ENCODE measurements at regions not wholly inside any gene's neighbourhood (a gene's known extent, or its start where the extent isn't known, plus 50 kb on each side); places are given as distances from the start of the nearest gene placed in this dataset.

DNA sequence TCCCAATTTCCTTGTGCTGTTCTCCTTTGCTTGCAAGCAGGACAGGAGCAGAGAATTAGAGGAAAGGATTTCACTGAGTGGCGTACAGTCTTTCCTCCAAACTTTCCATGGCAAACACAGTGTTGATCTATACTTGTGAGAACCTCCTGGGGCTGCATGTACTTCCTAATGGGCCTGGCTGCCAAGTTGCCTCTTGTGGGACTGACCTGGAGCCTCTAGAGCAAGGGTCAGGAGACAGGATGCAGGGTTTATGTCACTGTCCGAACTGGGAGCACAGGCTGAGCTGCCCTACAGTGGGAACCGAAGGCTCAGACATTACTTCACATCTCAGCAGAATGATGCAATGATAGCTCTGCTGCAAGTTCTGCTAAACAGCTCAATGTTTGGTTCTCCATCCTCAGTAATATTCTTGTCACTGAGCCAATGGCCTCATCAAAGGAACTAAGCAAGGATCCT, 102.3 kb downstream of the ENC1 start:
- no peak overlapping the region for H3K27ac ChIP-seq (ENCODE audit: low read depth, low read length)
- no peak overlapping the region for H3K4me3 ChIP-seq (replicated peaks in 1 of 2; ENCODE audit: low read depth in 1 of 2, low read length in 2 of 2)
- H3K9me2 ChIP-seq (ENCODE audit: insufficient read depth) = no peaks in the 10 kb centered on the region
- ChIA-PET CTCF (no interaction called here), POLR2A (no interaction called here), RAD21 (ENCODE audit: low non-redundant PET in 1 of 2, low total read pairs in 2 of 2, uncharacterized antibody in 2 of 2, unreplicated experiment in 2 of 2) (no interaction called here)
- H3K79me2 ChIP-seq (ENCODE audit: insufficient read depth, low read length) = no peaks in the 10 kb centered on the region
- H3K4me1 ChIP-seq (ENCODE audit: control insufficient read depth in 1 of 2, insufficient read depth in 2 of 2, low read length in 2 of 2) = peaks cover 21 to 22% of the 10 kb centered on the region in 2 experiments
- no peaks in the 10 kb centered on the region for H3K36me3 ChIP-seq (ENCODE audit: control insufficient read depth in 1 of 2, insufficient read depth in 2 of 2, low read length in 2 of 2)
- no peaks in the 10 kb centered on the region for H4K20me1 ChIP-seq (ENCODE audit: insufficient read depth)
- ATAC-seq = no peak
- no peak overlapping the region for H3K9ac ChIP-seq (ENCODE audit: low read length)
- no peak overlapping the region for H3K4me2 ChIP-seq (ENCODE audit: low read length)
- H3K9me3 ChIP-seq (ENCODE audit: control insufficient read depth in 1 of 2, insufficient read depth in 1 of 2, low read depth in 1 of 2, low read length in 2 of 2) = peaks cover 0 to 5% of the 10 kb centered on the region in 2 experiments; a peak in 1 of 4 replicates
- no peak overlapping the region for H2AFZ ChIP-seq (ENCODE audit: low read depth, low read length, poor library complexity, severe bottlenecking)
- intact Hi-C loops (cut with micrococcal nuclease) = no loop called here
- H3K27me3 ChIP-seq (ENCODE audit: insufficient read depth, low read length) = no peaks in the 10 kb centered on the region
- no peak for TF ChIP-seq ELF1 (IDR thresholded peaks at IDR 0.05; ENCODE audit: borderline replicate concordance, low read depth)
- TF ChIP-seq EZH2 (IDR thresholded peaks at IDR 0.05) = no peak
- no peak for TF ChIP-seq POLR2AphosphoS5 (IDR thresholded peaks at IDR 0.05; ENCODE audit: low read depth, low read length)
- TF ChIP-seq, protein P1, sequence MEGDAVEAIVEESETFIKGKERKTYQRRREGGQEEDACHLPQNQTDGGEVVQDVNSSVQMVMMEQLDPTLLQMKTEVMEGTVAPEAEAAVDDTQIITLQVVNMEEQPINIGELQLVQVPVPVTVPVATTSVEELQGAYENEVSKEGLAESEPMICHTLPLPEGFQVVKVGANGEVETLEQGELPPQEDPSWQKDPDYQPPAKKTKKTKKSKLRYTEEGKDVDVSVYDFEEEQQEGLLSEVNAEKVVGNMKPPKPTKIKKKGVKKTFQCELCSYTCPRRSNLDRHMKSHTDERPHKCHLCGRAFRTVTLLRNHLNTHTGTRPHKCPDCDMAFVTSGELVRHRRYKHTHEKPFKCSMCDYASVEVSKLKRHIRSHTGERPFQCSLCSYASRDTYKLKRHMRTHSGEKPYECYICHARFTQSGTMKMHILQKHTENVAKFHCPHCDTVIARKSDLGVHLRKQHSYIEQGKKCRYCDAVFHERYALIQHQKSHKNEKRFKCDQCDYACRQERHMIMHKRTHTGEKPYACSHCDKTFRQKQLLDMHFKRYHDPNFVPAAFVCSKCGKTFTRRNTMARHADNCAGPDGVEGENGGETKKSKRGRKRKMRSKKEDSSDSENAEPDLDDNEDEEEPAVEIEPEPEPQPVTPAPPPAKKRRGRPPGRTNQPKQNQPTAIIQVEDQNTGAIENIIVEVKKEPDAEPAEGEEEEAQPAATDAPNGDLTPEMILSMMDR (IDR thresholded peaks at IDR 0.05 in 2 of 3, conservative IDR thresholded peaks at IDR 0.05 in 1 of 3; ENCODE audit: borderline replicate concordance in 1 of 3, insufficient read depth in 1 of 3, low read depth in 2 of 3, low read length in 2 of 3) = no peak
- TF ChIP-seq TCF7L2 (IDR thresholded peaks at IDR 0.05; ENCODE audit: borderline replicate concordance, extremely low read depth, insufficient read depth, insufficient read length) = no peak
- TF ChIP-seq RAD21 (IDR thresholded peaks at IDR 0.05; ENCODE audit: low read depth) = no peak
- TF ChIP-seq, protein P2, sequence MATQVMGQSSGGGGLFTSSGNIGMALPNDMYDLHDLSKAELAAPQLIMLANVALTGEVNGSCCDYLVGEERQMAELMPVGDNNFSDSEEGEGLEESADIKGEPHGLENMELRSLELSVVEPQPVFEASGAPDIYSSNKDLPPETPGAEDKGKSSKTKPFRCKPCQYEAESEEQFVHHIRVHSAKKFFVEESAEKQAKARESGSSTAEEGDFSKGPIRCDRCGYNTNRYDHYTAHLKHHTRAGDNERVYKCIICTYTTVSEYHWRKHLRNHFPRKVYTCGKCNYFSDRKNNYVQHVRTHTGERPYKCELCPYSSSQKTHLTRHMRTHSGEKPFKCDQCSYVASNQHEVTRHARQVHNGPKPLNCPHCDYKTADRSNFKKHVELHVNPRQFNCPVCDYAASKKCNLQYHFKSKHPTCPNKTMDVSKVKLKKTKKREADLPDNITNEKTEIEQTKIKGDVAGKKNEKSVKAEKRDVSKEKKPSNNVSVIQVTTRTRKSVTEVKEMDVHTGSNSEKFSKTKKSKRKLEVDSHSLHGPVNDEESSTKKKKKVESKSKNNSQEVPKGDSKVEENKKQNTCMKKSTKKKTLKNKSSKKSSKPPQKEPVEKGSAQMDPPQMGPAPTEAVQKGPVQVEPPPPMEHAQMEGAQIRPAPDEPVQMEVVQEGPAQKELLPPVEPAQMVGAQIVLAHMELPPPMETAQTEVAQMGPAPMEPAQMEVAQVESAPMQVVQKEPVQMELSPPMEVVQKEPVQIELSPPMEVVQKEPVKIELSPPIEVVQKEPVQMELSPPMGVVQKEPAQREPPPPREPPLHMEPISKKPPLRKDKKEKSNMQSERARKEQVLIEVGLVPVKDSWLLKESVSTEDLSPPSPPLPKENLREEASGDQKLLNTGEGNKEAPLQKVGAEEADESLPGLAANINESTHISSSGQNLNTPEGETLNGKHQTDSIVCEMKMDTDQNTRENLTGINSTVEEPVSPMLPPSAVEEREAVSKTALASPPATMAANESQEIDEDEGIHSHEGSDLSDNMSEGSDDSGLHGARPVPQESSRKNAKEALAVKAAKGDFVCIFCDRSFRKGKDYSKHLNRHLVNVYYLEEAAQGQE (IDR thresholded peaks at IDR 0.05; ENCODE audit: low read depth) = no peak
- TF ChIP-seq EGR1 (IDR thresholded peaks at IDR 0.05; ENCODE audit: low read depth) = no peak
- no peak for TF ChIP-seq EZH2phosphoT487 (IDR thresholded peaks at IDR 0.05; ENCODE audit: borderline replicate concordance)
- TF ChIP-seq ZFX (IDR thresholded peaks at IDR 0.05) = no peak
- TF ChIP-seq FOSL1 (IDR thresholded peaks at IDR 0.05; ENCODE audit: low read depth) = no peak
- no peak for TF ChIP-seq JUND (IDR thresholded peaks at IDR 0.05)
- TF ChIP-seq POLR2A (IDR thresholded peaks at IDR 0.05; ENCODE audit: borderline replicate concordance, extremely low read depth, insufficient read depth, insufficient read length) = no peak
- TF ChIP-seq SIN3A (IDR thresholded peaks at IDR 0.05; ENCODE audit: low read depth) = no peak
- no peak for TF ChIP-seq YY1 (IDR thresholded peaks at IDR 0.05; ENCODE audit: extremely low read depth, insufficient replicate concordance, low read depth, low read length)
- TF ChIP-seq ZNF274 (IDR thresholded peaks at IDR 0.05; ENCODE audit: low read depth, low read length) = no peak
- TF ChIP-seq, protein P3, sequence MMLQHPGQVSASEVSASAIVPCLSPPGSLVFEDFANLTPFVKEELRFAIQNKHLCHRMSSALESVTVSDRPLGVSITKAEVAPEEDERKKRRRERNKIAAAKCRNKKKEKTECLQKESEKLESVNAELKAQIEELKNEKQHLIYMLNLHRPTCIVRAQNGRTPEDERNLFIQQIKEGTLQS (IDR thresholded peaks at IDR 0.05) = no peak
- TF ChIP-seq CBX3 (IDR thresholded peaks at IDR 0.05; ENCODE audit: low read depth) = no peak
- TF ChIP-seq CEBPB (IDR thresholded peaks at IDR 0.05; ENCODE audit: low read depth) = no peak
- no peak for DNase-seq (ENCODE audit: low read depth, low spot score)
- no TSS peak for BruUV-seq (replicated peaks)
